ENCODE measurements at regions not wholly inside any gene's neighbourhood (a gene's known extent, or its start where the extent isn't known, plus 50 kb on each side); places are given as distances from the start of the nearest gene placed in this dataset.

- Histone ChIP-seq H3K27ac (no peak overlapping the region), H3K9me3 (replicated peaks in 1 of 3) (no peaks in the 10 kb centered on the region), H3K4me3 (no peak overlapping the region), H3K27me3 (no peaks in the 10 kb centered on the region), H3K36me3 (replicated peaks in 1 of 2) (no peaks in the 10 kb centered on the region), H3K4me1 (replicated peaks in 1 of 2) (no peaks in the 10 kb centered on the region)
- intact Hi-C loops (cut with DNase I), result no loop called here
- WGBS, 4 donors, result 64 to 82% (median 77%) methylated on average over 1 of the region's 1 CpG
- TF ChIP-seq POLR2A (IDR thresholded peaks at IDR 0.05), result no peak
- no peak for TF ChIP-seq CTCF (IDR thresholded peaks at IDR 0.05)
- DNase-seq, result no peak
Measured at GRCh38 chr3:110248666-110249065, 823.0 kb upstream of the NECTIN3 start.

- no peaks in the 10 kb centered on the region for H3K4me1 ChIP-seq (replicated peaks in 1 of 2)
- WGBS, 4 donors, result 73 to 80% (median 74%) methylated on average over 2 of the region's 2 CpGs
- H3K4me3 ChIP-seq, result no peak overlapping the region
- H3K9me3 ChIP-seq (replicated peaks in 1 of 3), result no peaks in the 10 kb centered on the region
- H3K27ac ChIP-seq, result no peak overlapping the region
- DNase-seq, result no peak
- intact Hi-C loops (cut with DNase I), result no loop called here
- no peaks in the 10 kb centered on the region for H3K36me3 ChIP-seq (replicated peaks in 1 of 2)
- TF ChIP-seq POLR2A (IDR thresholded peaks at IDR 0.05) (no peak), CTCF (IDR thresholded peaks at IDR 0.05) (no peak)
- H3K27me3 ChIP-seq, result no peaks in the 10 kb centered on the region
Measured at GRCh38 chr3:110253794-110254193, 817.8 kb upstream of the NECTIN3 start.

- Histone ChIP-seq H3K36me3 (replicated peaks in 1 of 2) (no peaks in the 10 kb centered on the region), H3K9me3 (replicated peaks in 1 of 3) (no peaks in the 10 kb centered on the region), H3K4me3 (no peak overlapping the region), H3K27ac (no peak overlapping the region), H3K27me3 (no peaks in the 10 kb centered on the region), H3K4me1 (replicated peaks in 1 of 2) (no peaks in the 10 kb centered on the region)
- intact Hi-C loops (cut with DNase I), result no loop called here
- no peak for DNase-seq
- WGBS, 4 donors, result 84 to 89% (median 85%) methylated on average over 7 of the region's 7 CpGs
- TF ChIP-seq CTCF (IDR thresholded peaks at IDR 0.05) (no peak), POLR2A (IDR thresholded peaks at IDR 0.05) (no peak)
Measured at GRCh38 chr3:110254591-110254990, 817.0 kb upstream of the NECTIN3 start.

- intact Hi-C loops (cut with DNase I), result no loop called here
- 47 to 73% (median 65%) methylated on average over 1 of the region's 1 CpG for WGBS, 4 donors
Measured at GRCh38 chr3:110261141-110261540, 810.5 kb upstream of the NECTIN3 start.

More at GRCh38 chr3:110261141-110261540, 810.5 kb upstream of the NECTIN3 start:
- Histone ChIP-seq H3K27ac (no peak overlapping the region), H3K4me1 (replicated peaks in 1 of 2) (no peaks in the 10 kb centered on the region), H3K36me3 (replicated peaks in 1 of 2) (no peaks in the 10 kb centered on the region), H3K4me3 (no peak overlapping the region), H3K9me3 (replicated peaks in 1 of 3) (no peaks in the 10 kb centered on the region), H3K27me3 (no peaks in the 10 kb centered on the region)
- no peak for TF ChIP-seq CTCF (IDR thresholded peaks at IDR 0.05)
- no peak for DNase-seq
